Lung (tissue), 11 donors: ENCODE measurements at regions not wholly inside any gene's neighbourhood (a gene's known extent, or its start where the extent isn't known, plus 50 kb on each side); places are given as distances from the start of the nearest gene placed in this dataset.

Source experiments
- ATAC-seq: fragments of 200-7000 bp; cut with Tn5 transposase; one replicate; pipeline ENCODE4 v1.9.1; 2020; ENCODE audit warnings: moderate number of reproducible peaks; ENCODE audit not compliant: insufficient read depth, low FRiP score
- DNase-seq, 3 donors: peaks; one replicate each; pipeline ENCODE4 v3.0.0-alpha.2; 2013 to 2017
- H3K27ac ChIP-seq, 2 donors: one replicate each; pipeline ENCODE4 v1.5.1; 2013; ENCODE audit warnings: mild to moderate bottlenecking in 2 of 2, moderate library complexity in 2 of 2, control low read depth in 1 of 2, inconsistent platforms in 1 of 2, low read depth in 1 of 2, low read length in 1 of 2
- H3K27me3 ChIP-seq, 3 donors: one replicate each; pipeline ENCODE4 v1.5.1; 2013; ENCODE audit warnings: low read length in 2 of 3; ENCODE audit not compliant: control insufficient read depth in 3 of 3, insufficient read depth in 3 of 3
- H3K36me3 ChIP-seq, 4 donors: one replicate each; pipeline ENCODE4 v1.5.1; 2013; ENCODE audit warnings: low read length in 4 of 4, mild to moderate bottlenecking in 1 of 4, moderate library complexity in 1 of 4; ENCODE audit not compliant: control insufficient read depth in 4 of 4, insufficient read depth in 4 of 4
- H3K4me1 ChIP-seq, 5 donors: one replicate each; pipeline ENCODE4 v1.5.1; 2013; ENCODE audit warnings: low read length in 5 of 5, mild to moderate bottlenecking in 2 of 5, moderate library complexity in 1 of 5; ENCODE audit not compliant: control insufficient read depth in 5 of 5, insufficient read depth in 5 of 5
- H3K4me3 ChIP-seq: one replicate; pipeline ENCODE4 v1.5.1; 2013; ENCODE audit warnings: mild to moderate bottlenecking, control low read depth, moderate library complexity
- H3K9ac ChIP-seq, 2 donors: one replicate each; pipeline ENCODE4 v1.5.1; 2013; ENCODE audit warnings: low read length in 2 of 2, control low read depth in 1 of 2; ENCODE audit not compliant: insufficient read depth in 1 of 2
- H3K9me3 ChIP-seq, 4 donors: one replicate each; pipeline ENCODE4 v1.5.1; 2013; ENCODE audit warnings: low read length in 3 of 4, mild to moderate bottlenecking in 1 of 4, moderate library complexity in 1 of 4; ENCODE audit not compliant: control insufficient read depth in 4 of 4, insufficient read depth in 3 of 4
- WGBS, 2 donors: extraction: QIAGEN DNeasy Blood & Tissue Kit; methylation state at CpG; one replicate each; pipeline ENCODE4 v1.1.7; 2013; 5-methylcytosine and 5-hydroxymethylcytosine counted together
- TF ChIP-seq, protein P1 (sequence below): IDR thresholded peaks from 2 replicates; pipeline ENCODE4 v1.5.1; 2012; ENCODE audit warnings: mild to moderate bottlenecking; ENCODE audit errors: control extremely low read depth, extremely low read depth
- donor health status: control.
- donor health status: control.
- donor health status: Bipolar disorder and iron deficiency.
- donor health status: healthy.
- donor health status: DM: yes; HTN: yes; CAD: no.

DNA sequence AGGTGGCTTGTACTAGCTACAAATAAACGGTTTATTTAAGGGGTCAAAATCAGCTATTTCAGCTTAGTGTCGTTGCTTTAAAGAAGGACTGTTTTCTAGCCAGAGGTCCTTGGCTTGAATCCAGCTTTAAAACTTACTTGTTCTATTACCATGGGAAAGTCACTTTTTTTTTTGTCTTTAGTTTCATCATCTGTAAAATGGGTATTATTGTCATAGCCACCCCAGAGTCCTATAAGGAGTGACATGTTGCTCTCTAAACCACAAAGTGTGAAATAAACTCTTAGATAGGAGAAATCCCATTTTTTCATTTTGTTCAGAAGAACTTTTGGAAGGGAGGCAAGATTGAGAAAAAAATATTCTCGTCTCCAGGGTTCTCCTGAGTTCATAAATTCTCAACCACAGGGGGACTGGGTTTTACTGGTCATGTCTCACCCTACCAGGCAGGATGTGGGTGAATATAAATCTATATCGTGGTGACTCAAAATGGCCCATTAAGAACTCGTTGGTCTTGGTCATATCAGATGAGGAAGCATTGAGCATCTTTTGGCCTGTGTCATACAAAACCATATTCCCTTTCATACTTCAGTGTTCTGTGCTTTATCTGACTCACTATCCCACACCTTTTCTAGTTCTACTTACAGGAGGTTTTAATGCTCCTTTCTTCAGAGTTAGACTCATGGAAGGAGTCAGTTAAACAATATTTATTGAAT is 202.7 kb upstream of the NR3C1 start:
- 23 to 59% methylated on average over 5 of the region's 5 CpGs for WGBS, 2 donors
- Histone ChIP-seq H3K9ac (no peak overlapping the region), H3K9me3 (peaks cover 0 to 1% (median 0%) of the 10 kb centered on the region in 4 donors), H3K4me3 (no peak overlapping the region), H3K27me3 (no peaks in the 10 kb centered on the region), H3K27ac (no peak overlapping the region), H3K4me1 (peaks cover 0 to 3% (median 0%) of the 10 kb centered on the region in 5 donors), H3K36me3 (no peaks in the 10 kb centered on the region)
- ATAC-seq (no peak), DNase-seq (peak in 1 of 3 donors; percentile 11)
- TF ChIP-seq, protein P1, sequence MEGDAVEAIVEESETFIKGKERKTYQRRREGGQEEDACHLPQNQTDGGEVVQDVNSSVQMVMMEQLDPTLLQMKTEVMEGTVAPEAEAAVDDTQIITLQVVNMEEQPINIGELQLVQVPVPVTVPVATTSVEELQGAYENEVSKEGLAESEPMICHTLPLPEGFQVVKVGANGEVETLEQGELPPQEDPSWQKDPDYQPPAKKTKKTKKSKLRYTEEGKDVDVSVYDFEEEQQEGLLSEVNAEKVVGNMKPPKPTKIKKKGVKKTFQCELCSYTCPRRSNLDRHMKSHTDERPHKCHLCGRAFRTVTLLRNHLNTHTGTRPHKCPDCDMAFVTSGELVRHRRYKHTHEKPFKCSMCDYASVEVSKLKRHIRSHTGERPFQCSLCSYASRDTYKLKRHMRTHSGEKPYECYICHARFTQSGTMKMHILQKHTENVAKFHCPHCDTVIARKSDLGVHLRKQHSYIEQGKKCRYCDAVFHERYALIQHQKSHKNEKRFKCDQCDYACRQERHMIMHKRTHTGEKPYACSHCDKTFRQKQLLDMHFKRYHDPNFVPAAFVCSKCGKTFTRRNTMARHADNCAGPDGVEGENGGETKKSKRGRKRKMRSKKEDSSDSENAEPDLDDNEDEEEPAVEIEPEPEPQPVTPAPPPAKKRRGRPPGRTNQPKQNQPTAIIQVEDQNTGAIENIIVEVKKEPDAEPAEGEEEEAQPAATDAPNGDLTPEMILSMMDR = no peak

DNA sequence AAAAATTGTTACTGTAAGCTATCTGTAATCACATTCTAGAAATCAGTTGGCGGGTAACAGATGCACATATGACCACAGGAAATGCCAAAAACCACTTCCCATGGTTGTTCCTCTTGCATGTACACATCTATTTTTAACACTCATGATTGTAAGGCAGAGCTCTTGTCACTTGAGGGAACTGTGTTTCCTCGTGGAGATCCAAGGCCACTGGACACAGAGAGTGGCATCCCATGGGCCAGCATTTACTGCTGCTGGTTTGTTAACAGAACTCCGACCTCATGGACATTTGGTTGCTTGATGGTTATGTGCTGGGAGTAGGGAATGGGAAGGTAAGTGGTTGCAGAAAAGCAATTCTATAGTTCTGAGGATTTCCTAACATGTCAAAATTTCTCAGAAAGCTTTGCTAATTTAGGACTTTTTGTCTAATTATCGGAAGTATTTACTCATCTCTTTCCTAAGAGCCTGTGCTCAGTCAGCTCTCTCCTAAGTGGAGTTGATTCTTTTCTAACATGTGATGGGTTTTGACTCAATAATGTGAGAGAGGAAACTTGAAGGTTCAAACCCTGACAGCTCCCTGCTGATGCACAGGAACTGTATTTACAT is 202.0 kb upstream of the NR3C1 start:
- DNase-seq (peak in 2 of 3 donors; percentile 28 to 37), ATAC-seq (peak; percentile 71)
- TF ChIP-seq, protein P1 = no peak
- no peak overlapping the region for H3K4me3 ChIP-seq
- no peaks in the 10 kb centered on the region for H3K27me3 ChIP-seq
- H3K4me1 ChIP-seq = peaks cover 0 to 3% (median 0%) of the 10 kb centered on the region in 5 donors
- no peak overlapping the region for H3K9ac ChIP-seq
- H3K9me3 ChIP-seq = peaks cover 0 to 1% (median 0%) of the 10 kb centered on the region in 4 donors
- peak overlapping the region in 1 of 2 donors; percentile 69 for H3K27ac ChIP-seq
- 21 to 48% methylated on average over 4 of the region's 4 CpGs for WGBS, 2 donors
- no peaks in the 10 kb centered on the region for H3K36me3 ChIP-seq

DNA sequence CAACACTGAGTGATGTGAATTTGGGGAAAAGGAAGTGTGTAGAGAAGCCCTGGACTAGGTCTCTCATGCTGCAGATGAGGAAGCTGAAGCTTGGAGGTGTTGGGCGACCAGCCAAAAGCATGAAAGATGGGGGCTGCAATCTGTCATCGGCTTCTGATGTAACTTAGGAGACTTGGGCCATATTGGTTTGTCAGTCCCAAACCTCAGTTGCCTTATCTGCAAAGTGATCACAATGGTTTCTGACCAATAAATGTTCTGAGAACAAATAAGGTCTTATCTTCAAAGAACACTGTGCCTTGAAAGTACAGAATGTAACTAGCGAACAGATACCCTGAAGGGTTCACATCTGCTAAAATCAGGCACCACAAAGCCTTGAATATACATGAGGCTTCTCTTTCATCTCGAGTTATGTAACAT is 198.4 kb upstream of the NR3C1 start:
- Histone ChIP-seq H3K9ac (no peak overlapping the region), H3K36me3 (no peaks in the 10 kb centered on the region), H3K27me3 (no peaks in the 10 kb centered on the region), H3K27ac (no peak overlapping the region), H3K9me3 (no peaks in the 10 kb centered on the region), H3K4me1 (peaks cover 0 to 3% (median 0%) of the 10 kb centered on the region in 5 donors), H3K4me3 (no peak overlapping the region)
- ATAC-seq (no peak), DNase-seq (no peak)
- 42 to 72% methylated on average over 4 of the region's 4 CpGs for WGBS, 2 donors
- TF ChIP-seq, protein P1 = no peak
